Cardiac septum (tissue), 1 donor: ENCODE measurements at regions not wholly inside any gene's neighbourhood (a gene's known extent, or its start where the extent isn't known, plus 50 kb on each side); places are given as distances from the start of the nearest gene placed in this dataset.

ENCODE experiments used
- DNase-seq: peaks from one replicate; pipeline ENCODE4 v3.0.0-alpha.2; 2020; ENCODE audit warnings: low spot score
- intact Hi-C: fragments of 100-400 bp; cut with DNase I; formaldehyde crosslinking; loops from one replicate; pipeline ENCODE4 v1.14.0; 2022
- donor health status: DM: no; HTN: no; CAD: no.

GRCh38 chr18:75677696-75678455, 250.4 kb upstream of the SMIM21 start:
- intact Hi-C loops: no loop called here

GRCh38 chr18:75660932-75661331, 233.4 kb upstream of the SMIM21 start:
- intact Hi-C loops: no loop called here
- DNase-seq: no peak

More at GRCh38 chr18:75677696-75678455, 250.4 kb upstream of the SMIM21 start:
- DNase-seq: no peak

GRCh38 chr18:75659535-75660023, 232.1 kb upstream of the SMIM21 start:
- no peak for DNase-seq
- intact Hi-C loops: no loop called here

GRCh38 chr18:75658330-75658729, 230.8 kb upstream of the SMIM21 start:
- intact Hi-C loops: no loop called here
- no peak for DNase-seq

- intact Hi-C loops: no loop called here
- no peak for DNase-seq
Measured at GRCh38 chr18:75656563-75657247, 229.2 kb upstream of the SMIM21 start.

- DNase-seq: no peak
- intact Hi-C loops: no loop called here
Measured at GRCh38 chr18:75656035-75656434, 228.5 kb upstream of the SMIM21 start.

GRCh38 chr18:75654851-75655751, 227.6 kb upstream of the SMIM21 start:
- no peak for DNase-seq
- intact Hi-C loops: no loop called here

GRCh38 chr18:75654386-75654785, 226.9 kb upstream of the SMIM21 start:
- intact Hi-C loops: no loop called here
- DNase-seq: no peak

GRCh38 chr18:75652528-75652927, 225.0 kb upstream of the SMIM21 start:
- no peak for DNase-seq
- intact Hi-C loops: no loop called here

GRCh38 chr18:75644871-75645270, 217.4 kb upstream of the SMIM21 start:
- intact Hi-C loops: no loop called here
- no peak for DNase-seq

- intact Hi-C loops: no loop called here
- no peak for DNase-seq
Measured at GRCh38 chr18:75643083-75643482, 215.6 kb upstream of the SMIM21 start.

GRCh38 chr18:75639472-75639831, 211.9 kb upstream of the SMIM21 start:
- intact Hi-C loops: no loop called here

GRCh38 chr18:75638776-75639471, 211.4 kb upstream of the SMIM21 start:
- intact Hi-C loops: no loop called here
- DNase-seq: no peak

More at GRCh38 chr18:75639472-75639831, 211.9 kb upstream of the SMIM21 start:
- no peak for DNase-seq

- DNase-seq: no peak
- intact Hi-C loops: no loop called here
Measured at GRCh38 chr18:75638223-75638775, 210.8 kb upstream of the SMIM21 start.

- intact Hi-C loops: no loop called here
- no peak for DNase-seq
Measured at GRCh38 chr18:75635096-75635495, 207.6 kb upstream of the SMIM21 start.

- intact Hi-C loops: no loop called here
Measured at GRCh38 chr18:75625966-75626365, 198.5 kb upstream of the SMIM21 start.

GRCh38 chr18:75624869-75625268, 197.4 kb upstream of the SMIM21 start:
- no peak for DNase-seq
- intact Hi-C loops: no loop called here

More at GRCh38 chr18:75625966-75626365, 198.5 kb upstream of the SMIM21 start:
- DNase-seq: no peak

- DNase-seq: no peak
- intact Hi-C loops: no loop called here
Measured at GRCh38 chr18:75621818-75622217, 194.3 kb upstream of the SMIM21 start.

- intact Hi-C loops: no loop called here
- no peak for DNase-seq
Measured at GRCh38 chr18:75618146-75618545, 190.6 kb upstream of the SMIM21 start.
